Parathyroid adenoma (tissue), 2 donors: ENCODE measurements at regions not wholly inside any gene's neighbourhood (a gene's known extent, or its start where the extent isn't known, plus 50 kb on each side); places are given as distances from the start of the nearest gene placed in this dataset.

Experiments used
- H2AFZ ChIP-seq: fragments of 300-600 bp; sonication (generic); one replicate; pipeline ENCODE4 v1.7.0; 2017; ENCODE audit warnings: antibody characterized with exemption, mild to moderate bottlenecking
- H3K27ac ChIP-seq: fragments of 300-600 bp; sonication (generic); one replicate; pipeline ENCODE4 v1.7.0; 2017
- H3K27me3 ChIP-seq: fragments of 300-600 bp; sonication (generic); one replicate; pipeline ENCODE4 v1.7.0; 2017; ENCODE audit warnings: low read length; ENCODE audit not compliant: control insufficient read depth, insufficient read depth
- H3K36me3 ChIP-seq: fragments of 300-600 bp; sonication (generic); one replicate; pipeline ENCODE4 v1.7.0; 2017; ENCODE audit warnings: low read length; ENCODE audit not compliant: control insufficient read depth, insufficient read depth
- H3K4me1 ChIP-seq: fragments of 300-600 bp; sonication (generic); one replicate; pipeline ENCODE4 v1.7.0; 2017; ENCODE audit warnings: control low read depth
- H3K4me2 ChIP-seq: fragments of 300-600 bp; sonication (generic); one replicate; pipeline ENCODE4 v1.7.0; 2017; ENCODE audit warnings: low read length
- H3K4me3 ChIP-seq: fragments of 300-600 bp; sonication (generic); one replicate; pipeline ENCODE4 v1.7.0; 2017; ENCODE audit warnings: low read depth, low read length
- H3K79me2 ChIP-seq: fragments of 300-600 bp; sonication (generic); one replicate; pipeline ENCODE4 v1.7.0; 2017; ENCODE audit warnings: control low read depth
- H3K9ac ChIP-seq: fragments of 300-600 bp; sonication (generic); one replicate; pipeline ENCODE4 v1.7.0; 2017; ENCODE audit warnings: mild to moderate bottlenecking
- H3K9me3 ChIP-seq: fragments of 300-600 bp; sonication (generic); one replicate; pipeline ENCODE4 v1.7.0; 2017; ENCODE audit warnings: low read length; ENCODE audit not compliant: control insufficient read depth
- TF ChIP-seq, protein P1 (sequence below): fragments of 300-600 bp; sonication (generic); IDR thresholded peaks from one replicate; pipeline ENCODE4 v1.7.0; 2017; ENCODE audit warnings: antibody characterized with exemption, mild to moderate bottlenecking
- donor health status: primary hyperparathyroidism.

DNA sequence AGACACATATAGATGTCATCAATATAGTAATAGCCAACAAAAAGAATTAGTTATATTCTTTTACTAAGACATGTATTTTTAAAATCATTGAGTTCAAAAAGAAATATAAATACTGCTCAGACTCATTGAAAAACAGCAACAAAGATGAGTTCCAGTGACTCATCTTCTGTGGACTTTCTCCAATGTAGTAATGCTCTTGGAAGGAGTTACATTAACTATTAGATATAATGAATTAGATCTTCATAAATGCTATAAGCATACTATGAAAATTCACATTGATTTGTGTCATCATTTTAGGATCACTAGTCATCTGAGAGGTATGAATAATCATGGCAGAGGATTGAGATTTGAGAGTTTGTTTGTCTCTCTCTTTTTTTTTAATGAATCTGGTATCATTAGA, 547.8 kb upstream of the PCDH7 start:
- Histone ChIP-seq H3K79me2 (no peaks in the 10 kb centered on the region), H3K4me1 (no peaks in the 10 kb centered on the region), H3K36me3 (no peaks in the 10 kb centered on the region), H3K9me3 (no peaks in the 10 kb centered on the region), H2AFZ (no peak overlapping the region), H3K4me2 (no peak overlapping the region), H3K27ac (no peak overlapping the region), H3K4me3 (no peak overlapping the region), H3K27me3 (no peaks in the 10 kb centered on the region), H3K9ac (no peak overlapping the region)
- TF ChIP-seq, protein P1, sequence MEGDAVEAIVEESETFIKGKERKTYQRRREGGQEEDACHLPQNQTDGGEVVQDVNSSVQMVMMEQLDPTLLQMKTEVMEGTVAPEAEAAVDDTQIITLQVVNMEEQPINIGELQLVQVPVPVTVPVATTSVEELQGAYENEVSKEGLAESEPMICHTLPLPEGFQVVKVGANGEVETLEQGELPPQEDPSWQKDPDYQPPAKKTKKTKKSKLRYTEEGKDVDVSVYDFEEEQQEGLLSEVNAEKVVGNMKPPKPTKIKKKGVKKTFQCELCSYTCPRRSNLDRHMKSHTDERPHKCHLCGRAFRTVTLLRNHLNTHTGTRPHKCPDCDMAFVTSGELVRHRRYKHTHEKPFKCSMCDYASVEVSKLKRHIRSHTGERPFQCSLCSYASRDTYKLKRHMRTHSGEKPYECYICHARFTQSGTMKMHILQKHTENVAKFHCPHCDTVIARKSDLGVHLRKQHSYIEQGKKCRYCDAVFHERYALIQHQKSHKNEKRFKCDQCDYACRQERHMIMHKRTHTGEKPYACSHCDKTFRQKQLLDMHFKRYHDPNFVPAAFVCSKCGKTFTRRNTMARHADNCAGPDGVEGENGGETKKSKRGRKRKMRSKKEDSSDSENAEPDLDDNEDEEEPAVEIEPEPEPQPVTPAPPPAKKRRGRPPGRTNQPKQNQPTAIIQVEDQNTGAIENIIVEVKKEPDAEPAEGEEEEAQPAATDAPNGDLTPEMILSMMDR, result no peak

- Histone ChIP-seq H3K79me2 (no peaks in the 10 kb centered on the region), H3K4me1 (no peaks in the 10 kb centered on the region), H3K27ac (no peak overlapping the region), H3K36me3 (no peaks in the 10 kb centered on the region), H3K27me3 (no peaks in the 10 kb centered on the region), H2AFZ (no peak overlapping the region), H3K4me3 (no peak overlapping the region), H3K4me2 (no peak overlapping the region), H3K9me3 (no peaks in the 10 kb centered on the region), H3K9ac (no peak overlapping the region)
- TF ChIP-seq, protein P1, result no peak
These were observed 538.7 kb upstream of the PCDH7 start for GRCh38 chr4:30181512-30181911.

DNA sequence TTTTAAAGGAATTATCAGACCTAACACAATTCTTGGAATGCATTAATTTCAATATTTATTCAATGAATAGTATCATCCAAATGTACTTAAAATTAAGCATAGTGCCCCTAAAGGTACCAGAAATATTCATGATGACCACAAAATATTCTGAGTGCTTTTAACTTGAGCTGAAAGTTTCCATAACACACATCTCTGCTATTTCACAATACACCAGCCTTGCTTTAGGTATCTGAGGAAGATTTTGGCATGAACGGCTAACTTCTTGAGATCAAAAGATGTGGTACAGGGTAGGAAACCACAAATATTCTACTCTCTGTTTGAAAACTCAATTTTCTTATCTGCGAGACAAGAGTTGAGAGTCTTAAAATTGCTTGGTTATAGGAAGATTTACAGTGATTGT, 538.3 kb upstream of the PCDH7 start:
- H3K9me3 ChIP-seq, result no peaks in the 10 kb centered on the region
- no peaks in the 10 kb centered on the region for H3K36me3 ChIP-seq
- no peak overlapping the region for H3K4me2 ChIP-seq
- no peak overlapping the region for H3K4me3 ChIP-seq
- no peaks in the 10 kb centered on the region for H3K79me2 ChIP-seq
- no peaks in the 10 kb centered on the region for H3K27me3 ChIP-seq
- H3K27ac ChIP-seq, result no peak overlapping the region
- TF ChIP-seq, protein P1, result no peak
- no peak overlapping the region for H2AFZ ChIP-seq
- no peak overlapping the region for H3K9ac ChIP-seq
- H3K4me1 ChIP-seq, result no peaks in the 10 kb centered on the region

DNA sequence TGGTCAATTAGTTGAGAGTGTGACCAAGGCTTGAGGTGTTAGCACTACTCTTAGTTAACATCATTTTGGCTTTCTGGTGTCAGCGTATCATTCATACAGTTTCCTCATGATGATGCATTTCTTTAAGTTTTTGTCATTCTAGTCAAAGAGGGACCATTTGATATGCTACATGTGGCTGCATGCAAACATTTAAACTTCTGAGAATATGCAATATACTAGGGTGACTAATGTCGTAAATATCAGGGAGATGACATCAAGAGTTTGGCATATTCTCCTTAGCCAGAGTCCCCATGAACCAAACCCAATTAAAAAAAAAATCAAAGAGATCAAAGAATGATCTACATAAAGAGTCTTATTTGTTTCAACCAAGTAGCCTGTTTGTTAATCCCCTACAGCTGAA, 537.4 kb upstream of the PCDH7 start:
- Histone ChIP-seq H3K36me3 (no peaks in the 10 kb centered on the region), H3K79me2 (no peaks in the 10 kb centered on the region), H3K9me3 (no peaks in the 10 kb centered on the region), H3K9ac (no peak overlapping the region), H3K27me3 (no peaks in the 10 kb centered on the region), H3K4me1 (no peaks in the 10 kb centered on the region), H3K4me3 (no peak overlapping the region), H3K27ac (no peak overlapping the region), H2AFZ (no peak overlapping the region), H3K4me2 (no peak overlapping the region)
- TF ChIP-seq, protein P1, result no peak

DNA sequence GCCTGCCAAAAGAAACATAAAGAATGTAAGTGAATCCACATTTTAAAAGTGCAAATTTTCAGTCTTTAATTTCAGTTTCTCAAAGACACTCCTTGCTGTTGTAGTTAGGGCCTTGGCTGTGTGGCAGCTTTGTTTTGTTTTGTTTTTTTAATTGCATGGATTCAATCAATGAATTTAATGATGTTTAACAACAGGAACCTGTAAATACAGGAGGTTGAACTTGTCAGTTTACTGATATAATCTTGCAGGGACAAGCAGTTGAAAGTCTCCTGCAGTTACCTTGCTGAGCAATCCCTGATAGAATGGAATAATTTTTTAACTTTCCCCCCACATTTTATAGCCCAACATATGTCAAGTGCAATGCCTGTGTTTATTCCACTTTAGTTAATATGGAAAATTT, 528.3 kb upstream of the PCDH7 start:
- Histone ChIP-seq H3K4me1 (no peaks in the 10 kb centered on the region), H2AFZ (no peak overlapping the region), H3K4me2 (no peak overlapping the region), H3K9me3 (no peaks in the 10 kb centered on the region), H3K27ac (no peak overlapping the region), H3K79me2 (no peaks in the 10 kb centered on the region), H3K27me3 (no peaks in the 10 kb centered on the region), H3K36me3 (no peaks in the 10 kb centered on the region), H3K9ac (no peak overlapping the region), H3K4me3 (no peak overlapping the region)
- TF ChIP-seq, protein P1, result no peak
